ENCODE measurements at regions not wholly inside any gene's neighbourhood (a gene's known extent, or its start where the extent isn't known, plus 50 kb on each side); places are given as distances from the start of the nearest gene placed in this dataset.

- H3K4me1 ChIP-seq (ENCODE audit: insufficient read depth) = no peaks in the 10 kb centered on the region
- WGBS = 81% methylated on average over 4 of the region's 4 CpGs
- H3K4me3 ChIP-seq (ENCODE audit: low read depth, low read length) = no peak overlapping the region
- H3K27ac ChIP-seq (ENCODE audit: low read depth) = no peak overlapping the region
- H3K36me3 ChIP-seq (ENCODE audit: insufficient read depth) = no peaks in the 10 kb centered on the region
- DNase-seq (ENCODE audit: extremely low spot score) = no peak
These were observed 78.1 kb upstream of the XCR1 start for GRCh38 chr3:46105306-46105919.

- no peaks in the 10 kb centered on the region for H3K4me1 ChIP-seq (ENCODE audit: insufficient read depth)
- no peak overlapping the region for H3K27ac ChIP-seq (ENCODE audit: low read depth)
- H3K36me3 ChIP-seq (ENCODE audit: insufficient read depth) = no peaks in the 10 kb centered on the region
- 66% methylated on average over 1 of the region's 1 CpG for WGBS
- DNase-seq (ENCODE audit: extremely low spot score) = no peak
- H3K4me3 ChIP-seq (ENCODE audit: low read depth, low read length) = no peak overlapping the region
These were observed 77.4 kb upstream of the XCR1 start for GRCh38 chr3:46104706-46105105.

- Histone ChIP-seq H3K36me3 (ENCODE audit: insufficient read depth) (no peaks in the 10 kb centered on the region), H3K27ac (ENCODE audit: low read depth) (no peak overlapping the region), H3K4me1 (ENCODE audit: insufficient read depth) (no peaks in the 10 kb centered on the region), H3K4me3 (ENCODE audit: low read depth, low read length) (no peak overlapping the region)
- no peak for DNase-seq (ENCODE audit: extremely low spot score)
These were observed 75.5 kb upstream of the XCR1 start for GRCh38 chr3:46102780-46103130.

GRCh38 chr3:46102059-46102779, 74.9 kb upstream of the XCR1 start:
- no peak for DNase-seq (ENCODE audit: extremely low spot score)
- 56% methylated on average over 2 of the region's 2 CpGs for WGBS
- H3K4me3 ChIP-seq (ENCODE audit: low read depth, low read length) = no peak overlapping the region
- no peaks in the 10 kb centered on the region for H3K4me1 ChIP-seq (ENCODE audit: insufficient read depth)
- H3K27ac ChIP-seq (ENCODE audit: low read depth) = no peak overlapping the region
- H3K36me3 ChIP-seq (ENCODE audit: insufficient read depth) = no peaks in the 10 kb centered on the region

GRCh38 chr3:46100812-46101211, 73.5 kb upstream of the XCR1 start:
- H3K4me3 ChIP-seq (ENCODE audit: low read depth, low read length) = no peak overlapping the region
- WGBS = 84% methylated on average over 2 of the region's 2 CpGs
- no peak overlapping the region for H3K27ac ChIP-seq (ENCODE audit: low read depth)
- no peaks in the 10 kb centered on the region for H3K4me1 ChIP-seq (ENCODE audit: insufficient read depth)
- DNase-seq (ENCODE audit: extremely low spot score) = no peak
- H3K36me3 ChIP-seq (ENCODE audit: insufficient read depth) = no peaks in the 10 kb centered on the region

GRCh38 chr3:46098319-46098761, 71.1 kb upstream of the XCR1 start:
- Histone ChIP-seq H3K4me1 (ENCODE audit: insufficient read depth) (no peaks in the 10 kb centered on the region), H3K4me3 (ENCODE audit: low read depth, low read length) (no peak overlapping the region), H3K27ac (ENCODE audit: low read depth) (peak overlapping the region; percentile 84), H3K36me3 (ENCODE audit: insufficient read depth) (no peaks in the 10 kb centered on the region)
- WGBS = 42% methylated on average over 2 of the region's 2 CpGs
- DNase-seq (ENCODE audit: extremely low spot score) = no peak

- 37% methylated on average over 6 of the region's 6 CpGs for WGBS
- Histone ChIP-seq H3K36me3 (ENCODE audit: insufficient read depth) (no peaks in the 10 kb centered on the region), H3K4me1 (ENCODE audit: insufficient read depth) (no peaks in the 10 kb centered on the region), H3K4me3 (ENCODE audit: low read depth, low read length) (no peak overlapping the region), H3K27ac (ENCODE audit: low read depth) (peak overlapping the region; percentile 84)
- DNase-seq (ENCODE audit: extremely low spot score) = no peak
These were observed 70.5 kb upstream of the XCR1 start for GRCh38 chr3:46097691-46098241.

GRCh38 chr3:46096781-46097180, 69.5 kb upstream of the XCR1 start:
- H3K27ac ChIP-seq (ENCODE audit: low read depth) = no peak overlapping the region
- 87% methylated on average over 5 of the region's 5 CpGs for WGBS

GRCh38 chr3:46096336-46096735, 69.1 kb upstream of the XCR1 start:
- Histone ChIP-seq H3K36me3 (ENCODE audit: insufficient read depth) (no peaks in the 10 kb centered on the region), H3K27ac (ENCODE audit: low read depth) (no peak overlapping the region), H3K4me3 (ENCODE audit: low read depth, low read length) (no peak overlapping the region), H3K4me1 (ENCODE audit: insufficient read depth) (no peaks in the 10 kb centered on the region)
- no peak for DNase-seq (ENCODE audit: extremely low spot score)
- 82% methylated on average over 4 of the region's 4 CpGs for WGBS

More at GRCh38 chr3:46096781-46097180, 69.5 kb upstream of the XCR1 start:
- Histone ChIP-seq H3K4me3 (ENCODE audit: low read depth, low read length) (no peak overlapping the region), H3K36me3 (ENCODE audit: insufficient read depth) (no peaks in the 10 kb centered on the region), H3K4me1 (ENCODE audit: insufficient read depth) (no peaks in the 10 kb centered on the region)
- DNase-seq (ENCODE audit: extremely low spot score) = no peak

- Histone ChIP-seq H3K36me3 (ENCODE audit: insufficient read depth) (no peaks in the 10 kb centered on the region), H3K4me1 (ENCODE audit: insufficient read depth) (no peaks in the 10 kb centered on the region), H3K27ac (ENCODE audit: low read depth) (no peak overlapping the region), H3K4me3 (ENCODE audit: low read depth, low read length) (no peak overlapping the region)
- 90% methylated on average over 5 of the region's 5 CpGs for WGBS
- no peak for DNase-seq (ENCODE audit: extremely low spot score)
These were observed 68.0 kb upstream of the XCR1 start for GRCh38 chr3:46095307-46095706.

- whole genome bisulfite sequencing = 89% methylated on average over 1 of the region's 1 CpG
- Histone ChIP-seq H3K27ac (ENCODE audit: low read depth) (no peak overlapping the region), H3K36me3 (ENCODE audit: insufficient read depth) (no peaks in the 10 kb centered on the region), H3K4me3 (ENCODE audit: low read depth, low read length) (no peak overlapping the region), H3K4me1 (ENCODE audit: insufficient read depth) (no peaks in the 10 kb centered on the region)
- DNase-seq (ENCODE audit: extremely low spot score) = no peak
These were observed 67.2 kb upstream of the XCR1 start for GRCh38 chr3:46094506-46094905.

- Histone ChIP-seq H3K36me3 (ENCODE audit: insufficient read depth) (no peaks in the 10 kb centered on the region), H3K4me3 (ENCODE audit: low read depth, low read length) (no peak overlapping the region), H3K4me1 (ENCODE audit: insufficient read depth) (no peaks in the 10 kb centered on the region), H3K27ac (ENCODE audit: low read depth) (no peak overlapping the region)
- WGBS = 90% methylated on average over 4 of the region's 4 CpGs
- DNase-seq (ENCODE audit: extremely low spot score) = no peak
These were observed 66.7 kb upstream of the XCR1 start for GRCh38 chr3:46093966-46094365.

- DNase-seq (ENCODE audit: extremely low spot score) = no peak
- Histone ChIP-seq H3K4me1 (ENCODE audit: insufficient read depth) (no peaks in the 10 kb centered on the region), H3K36me3 (ENCODE audit: insufficient read depth) (no peaks in the 10 kb centered on the region), H3K4me3 (ENCODE audit: low read depth, low read length) (no peak overlapping the region), H3K27ac (ENCODE audit: low read depth) (no peak overlapping the region)
- WGBS = 93% methylated on average over 2 of the region's 2 CpGs
These were observed 66.2 kb upstream of the XCR1 start for GRCh38 chr3:46093327-46093942.

- Histone ChIP-seq H3K4me1 (ENCODE audit: insufficient read depth) (no peaks in the 10 kb centered on the region), H3K4me3 (ENCODE audit: low read depth, low read length) (no peak overlapping the region), H3K36me3 (ENCODE audit: insufficient read depth) (no peaks in the 10 kb centered on the region), H3K27ac (ENCODE audit: low read depth) (no peak overlapping the region)
- DNase-seq (ENCODE audit: extremely low spot score) = no peak
- WGBS = 94% methylated on average over 2 of the region's 2 CpGs
These were observed 65.4 kb upstream of the XCR1 start for GRCh38 chr3:46092702-46093080.
